OCI-LY1 (cell line): ENCODE measurements at regions not wholly inside any gene's neighbourhood (a gene's known extent, or its start where the extent isn't known, plus 50 kb on each side); places are given as distances from the start of the nearest gene placed in this dataset.

Experiments
- EZH2 ChIP-seq: fragments of 200-600 bp; sonication (generic), shearing (Covaris generic); IDR thresholded peaks from 2 replicates; pipeline ENCODE4 v1.8.0; 2017; ENCODE audit warnings: borderline replicate concordance, mixed run types, mild to moderate bottlenecking, antibody characterized with exemption, low read length, moderate library complexity, mixed read lengths
- TF ChIP-seq, protein P1 (sequence below): fragments of 200-600 bp; sonication (generic), shearing (Covaris generic); IDR thresholded peaks from 2 replicates; pipeline ENCODE4 v1.5.1; 2017; ENCODE audit warnings: mild to moderate bottlenecking, antibody characterized with exemption, low read length, moderate library complexity, mixed read lengths

DNA sequence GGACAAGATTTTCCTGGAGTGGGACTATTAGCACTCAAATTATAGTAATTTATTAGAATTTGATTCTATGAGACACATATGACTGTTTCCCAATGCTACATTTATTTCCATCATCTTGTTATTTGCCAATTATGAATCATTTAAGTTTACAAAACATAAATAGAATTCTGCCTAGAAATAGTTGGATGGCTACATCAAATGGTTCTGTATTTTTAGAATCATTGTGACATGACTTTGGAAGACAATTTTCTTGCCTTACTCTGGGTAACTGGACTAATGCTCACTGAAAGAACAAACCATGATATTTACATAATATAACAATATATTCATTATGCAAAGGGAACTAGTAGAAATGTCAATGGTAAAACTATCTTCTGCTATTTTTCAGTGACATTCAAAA is 173.5 kb downstream of the ZIC1 start:
- TF ChIP-seq, protein P1, sequence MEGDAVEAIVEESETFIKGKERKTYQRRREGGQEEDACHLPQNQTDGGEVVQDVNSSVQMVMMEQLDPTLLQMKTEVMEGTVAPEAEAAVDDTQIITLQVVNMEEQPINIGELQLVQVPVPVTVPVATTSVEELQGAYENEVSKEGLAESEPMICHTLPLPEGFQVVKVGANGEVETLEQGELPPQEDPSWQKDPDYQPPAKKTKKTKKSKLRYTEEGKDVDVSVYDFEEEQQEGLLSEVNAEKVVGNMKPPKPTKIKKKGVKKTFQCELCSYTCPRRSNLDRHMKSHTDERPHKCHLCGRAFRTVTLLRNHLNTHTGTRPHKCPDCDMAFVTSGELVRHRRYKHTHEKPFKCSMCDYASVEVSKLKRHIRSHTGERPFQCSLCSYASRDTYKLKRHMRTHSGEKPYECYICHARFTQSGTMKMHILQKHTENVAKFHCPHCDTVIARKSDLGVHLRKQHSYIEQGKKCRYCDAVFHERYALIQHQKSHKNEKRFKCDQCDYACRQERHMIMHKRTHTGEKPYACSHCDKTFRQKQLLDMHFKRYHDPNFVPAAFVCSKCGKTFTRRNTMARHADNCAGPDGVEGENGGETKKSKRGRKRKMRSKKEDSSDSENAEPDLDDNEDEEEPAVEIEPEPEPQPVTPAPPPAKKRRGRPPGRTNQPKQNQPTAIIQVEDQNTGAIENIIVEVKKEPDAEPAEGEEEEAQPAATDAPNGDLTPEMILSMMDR, result no peak
- no peak for TF ChIP-seq EZH2
